ENCODE measurements at regions not wholly inside any gene's neighbourhood (a gene's known extent, or its start where the extent isn't known, plus 50 kb on each side); places are given as distances from the start of the nearest gene placed in this dataset.

- TF ChIP-seq CTCF (conservative IDR thresholded peaks at IDR 0.05; ENCODE audit: low read depth, low read length) (no peak), EZH2phosphoT487 (IDR thresholded peaks at IDR 0.05; ENCODE audit: borderline replicate concordance, low read length) (no peak), EZH2 (IDR thresholded peaks at IDR 0.05; ENCODE audit: low read length, unreplicated experiment) (no peak)
Measured at GRCh38 chr17:71302721-71303549, 817.9 kb upstream of the SOX9 start.
